Vagina (tissue), 2 donors: ENCODE measurements at regions not wholly inside any gene's neighbourhood (a gene's known extent, or its start where the extent isn't known, plus 50 kb on each side); places are given as distances from the start of the nearest gene placed in this dataset.

Experiments
- POLR2A ChIP-seq, 2 donors: fragments of 450-650 bp; IDR thresholded peaks; one replicate each; pipeline ENCODE4 v1.6.1; 2017; ENCODE audit warnings: antibody characterized with exemption in 2 of 2, mild to moderate bottlenecking in 2 of 2, moderate library complexity in 2 of 2
- TF ChIP-seq, protein P1 (sequence below), 3 experiments: fragments of 450-650 bp in 2 of 3; fragments of 200-600 bp in 1 of 3; sonication (generic) in 1 of 3; IDR thresholded peaks; one replicate each; pipeline ENCODE4 v1.5.1; 2017 to 2019; ENCODE audit warnings: antibody characterized with exemption in 3 of 3, mild to moderate bottlenecking in 2 of 3, moderate library complexity in 2 of 3

DNA sequence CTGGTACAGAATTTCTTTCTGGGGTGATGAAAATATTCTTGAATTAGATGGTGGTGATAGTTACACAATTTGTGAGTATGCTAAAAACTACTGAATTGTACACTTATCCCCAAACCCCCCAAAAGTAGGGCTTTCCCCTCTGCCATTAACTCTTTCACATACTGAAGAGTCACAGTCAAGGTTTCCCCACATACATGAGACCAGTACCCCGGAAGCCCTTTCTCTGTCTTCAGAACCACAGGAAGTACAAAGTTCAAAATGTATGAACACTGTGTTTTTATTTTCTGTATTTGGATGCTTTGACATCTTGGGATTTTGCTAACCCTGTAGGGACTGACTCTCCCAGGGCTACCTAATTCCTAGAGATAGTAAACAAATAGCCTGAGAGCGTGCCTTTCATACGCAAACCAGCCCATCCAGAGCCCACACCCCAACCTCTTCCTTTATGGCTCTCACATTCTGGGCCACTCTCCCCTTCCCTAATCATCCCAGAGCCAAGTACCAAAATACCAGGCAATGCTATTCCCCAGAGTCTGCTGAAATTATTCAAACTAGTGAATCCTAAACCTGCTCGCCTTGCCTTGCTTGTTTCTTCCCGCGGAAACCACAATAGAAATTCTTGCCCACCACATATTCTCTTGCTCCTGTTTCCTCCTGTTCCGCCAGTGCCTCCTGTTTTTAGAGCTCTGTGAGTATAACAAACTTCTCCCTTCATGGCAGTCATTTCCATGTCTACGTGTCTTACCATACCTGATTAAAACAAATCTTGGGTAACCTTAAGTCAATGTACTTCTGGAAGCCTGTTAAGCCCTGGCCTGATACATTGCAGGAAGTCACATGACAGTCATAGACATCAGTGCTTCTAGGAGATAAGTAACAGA lies 524.8 kb downstream of the FUT8 start:
- TF ChIP-seq, protein P1, sequence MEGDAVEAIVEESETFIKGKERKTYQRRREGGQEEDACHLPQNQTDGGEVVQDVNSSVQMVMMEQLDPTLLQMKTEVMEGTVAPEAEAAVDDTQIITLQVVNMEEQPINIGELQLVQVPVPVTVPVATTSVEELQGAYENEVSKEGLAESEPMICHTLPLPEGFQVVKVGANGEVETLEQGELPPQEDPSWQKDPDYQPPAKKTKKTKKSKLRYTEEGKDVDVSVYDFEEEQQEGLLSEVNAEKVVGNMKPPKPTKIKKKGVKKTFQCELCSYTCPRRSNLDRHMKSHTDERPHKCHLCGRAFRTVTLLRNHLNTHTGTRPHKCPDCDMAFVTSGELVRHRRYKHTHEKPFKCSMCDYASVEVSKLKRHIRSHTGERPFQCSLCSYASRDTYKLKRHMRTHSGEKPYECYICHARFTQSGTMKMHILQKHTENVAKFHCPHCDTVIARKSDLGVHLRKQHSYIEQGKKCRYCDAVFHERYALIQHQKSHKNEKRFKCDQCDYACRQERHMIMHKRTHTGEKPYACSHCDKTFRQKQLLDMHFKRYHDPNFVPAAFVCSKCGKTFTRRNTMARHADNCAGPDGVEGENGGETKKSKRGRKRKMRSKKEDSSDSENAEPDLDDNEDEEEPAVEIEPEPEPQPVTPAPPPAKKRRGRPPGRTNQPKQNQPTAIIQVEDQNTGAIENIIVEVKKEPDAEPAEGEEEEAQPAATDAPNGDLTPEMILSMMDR (IDR thresholded peaks at IDR 0.05): no peak
- no peak for TF ChIP-seq POLR2A (IDR thresholded peaks at IDR 0.05)
